Hematopoietic multipotent progenitor cell treated with erythropoietin and hydrocortisone succinate and interleukin-3 and kit ligand, for 4 days (in vitro differentiated cells): ENCODE measurements at regions not wholly inside any gene's neighbourhood (a gene's known extent, or its start where the extent isn't known, plus 50 kb on each side); places are given as distances from the start of the nearest gene placed in this dataset.
A peak's percentile ranks its signal among the peaks of the same experiment; 100 is the strongest.
"Not testable (repeated sequence)": the region's sequence is repeated elsewhere in the genome, so short reads cannot be mapped to it uniquely, and the experiment has no call there.

Source experiments
- DNase-seq: peaks from one replicate; pipeline ENCODE4 v3.0.0-alpha.2; 2015

DNA sequence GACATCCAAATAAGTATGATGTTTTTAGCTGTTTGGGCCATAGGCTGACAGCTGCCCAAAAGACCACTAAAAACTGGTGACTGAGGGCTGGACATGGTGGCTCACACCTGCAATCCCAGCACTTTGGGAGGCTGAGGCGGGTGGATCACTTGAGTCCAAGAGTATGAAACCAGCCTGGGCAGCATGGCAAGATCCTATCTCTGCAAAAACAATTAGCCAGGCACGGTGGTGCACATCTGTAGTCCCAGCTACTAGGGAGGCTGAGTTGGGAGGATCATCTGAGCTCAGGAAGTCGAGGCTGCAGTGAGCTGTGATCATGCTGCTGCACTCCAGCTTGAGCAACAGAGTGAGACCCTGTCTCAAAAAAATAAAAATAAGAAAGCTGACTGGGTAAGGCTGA lies 511.5 kb upstream of the RAB6C start:
- no peak for DNase-seq

DNA sequence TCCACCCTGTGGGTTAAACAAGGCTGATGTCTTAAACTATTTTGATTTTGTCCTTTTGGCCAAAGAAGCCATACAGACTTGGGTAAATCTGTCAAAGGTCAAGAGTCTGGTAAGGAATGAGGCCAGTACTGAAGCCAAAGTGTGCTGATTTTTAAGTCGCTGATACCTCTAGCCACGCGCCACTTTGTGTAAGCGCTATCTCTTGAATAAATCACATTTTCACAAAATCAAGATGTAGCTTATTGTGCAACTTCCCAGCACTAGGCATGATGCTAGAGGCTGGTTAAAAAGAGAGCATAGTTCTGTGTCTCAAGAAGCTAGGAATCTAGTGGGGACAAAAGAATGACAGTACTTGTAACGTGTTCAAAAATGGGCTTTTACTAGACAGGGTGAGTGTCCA lies 510.6 kb upstream of the RAB6C start:
- peak; percentile 1 for DNase-seq

DNA sequence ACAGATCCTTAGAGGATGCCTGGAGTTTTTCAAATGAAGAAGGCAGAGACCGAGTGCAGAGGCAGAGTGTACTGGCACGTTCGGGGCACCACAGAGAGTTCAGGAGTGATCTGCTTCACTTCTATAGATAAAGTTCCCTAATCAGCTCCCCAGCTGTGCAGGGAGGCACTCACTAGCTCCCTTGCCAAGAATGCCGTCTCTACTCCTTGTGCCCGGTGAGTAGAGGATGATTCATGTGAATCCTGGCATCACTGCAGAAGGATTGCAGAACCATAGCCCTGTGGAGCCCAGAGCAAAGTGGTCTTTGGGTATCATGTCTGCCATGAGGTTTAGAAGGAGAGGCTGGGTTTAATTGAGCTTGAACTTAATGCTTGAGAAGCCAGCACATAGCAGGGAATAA lies 510.1 kb upstream of the RAB6C start:
- no peak for DNase-seq

DNA sequence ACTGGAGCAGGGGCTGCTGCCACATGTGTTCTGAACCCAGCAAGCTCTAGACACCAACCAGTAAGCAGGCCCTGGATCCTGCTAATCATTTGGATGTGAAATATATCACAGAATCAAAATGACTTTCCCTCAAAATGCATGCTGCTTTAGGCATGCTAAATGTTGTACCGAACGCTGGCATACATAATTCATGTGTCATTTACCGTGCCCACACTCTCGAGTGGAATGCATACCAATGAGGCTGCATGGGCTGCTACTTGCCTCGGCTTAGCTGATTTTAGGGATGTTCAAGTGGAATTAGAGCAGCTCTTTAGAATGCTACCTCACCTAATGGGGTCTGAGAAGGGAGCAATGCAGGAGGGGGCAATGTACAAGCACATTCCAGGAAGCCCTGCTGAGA lies 509.6 kb upstream of the RAB6C start:
- DNase-seq, result no peak

DNA sequence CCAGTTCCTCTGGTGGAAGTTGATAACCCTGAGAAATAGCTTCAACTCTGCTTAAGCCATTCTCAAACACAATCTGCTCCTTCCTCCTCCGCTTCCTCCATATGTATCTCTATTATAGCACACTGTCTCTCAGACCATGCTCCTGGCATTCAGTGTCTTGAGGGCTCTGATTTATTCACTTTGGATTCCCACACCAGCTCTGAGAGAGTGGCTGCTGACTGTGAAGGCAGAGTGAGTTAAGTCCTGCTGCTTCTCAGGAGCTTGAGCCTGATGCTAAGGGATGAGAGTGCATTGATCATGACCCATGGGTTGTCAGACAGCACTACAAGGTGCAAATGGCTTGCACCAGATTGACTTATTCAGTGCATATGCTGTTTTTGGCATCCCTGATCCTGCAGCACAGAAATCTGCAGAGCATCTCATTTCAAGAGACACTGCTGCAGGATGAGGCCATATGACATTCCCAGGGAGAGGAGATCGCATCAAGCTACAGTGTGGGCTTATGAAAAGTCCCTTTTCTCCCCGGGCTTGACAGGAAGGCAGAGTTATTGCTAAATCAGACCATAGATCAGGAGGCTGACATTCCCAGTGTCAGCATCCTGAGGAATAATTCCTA lies 500.5 kb upstream of the RAB6C start:
- no peak for DNase-seq

DNA sequence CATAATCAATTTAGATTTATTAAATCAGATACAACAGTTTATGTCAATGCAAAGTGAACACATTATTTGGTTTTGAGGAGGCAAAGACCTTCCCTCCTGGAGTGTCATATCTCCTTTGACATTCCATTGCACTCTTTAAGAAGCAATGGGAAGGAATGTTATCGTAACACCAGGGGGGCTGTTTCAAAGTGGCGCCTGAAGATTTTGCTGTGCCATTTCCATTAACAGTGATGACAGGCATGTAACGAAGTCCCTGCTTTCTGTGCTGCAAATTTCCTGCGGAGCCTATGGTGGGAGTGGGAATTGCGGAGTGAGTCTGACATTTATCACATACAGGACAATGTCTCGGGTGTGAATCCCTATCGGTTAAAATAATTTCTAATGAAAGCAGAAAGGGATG lies 499.6 kb upstream of the RAB6C start:
- no peak for DNase-seq

DNA sequence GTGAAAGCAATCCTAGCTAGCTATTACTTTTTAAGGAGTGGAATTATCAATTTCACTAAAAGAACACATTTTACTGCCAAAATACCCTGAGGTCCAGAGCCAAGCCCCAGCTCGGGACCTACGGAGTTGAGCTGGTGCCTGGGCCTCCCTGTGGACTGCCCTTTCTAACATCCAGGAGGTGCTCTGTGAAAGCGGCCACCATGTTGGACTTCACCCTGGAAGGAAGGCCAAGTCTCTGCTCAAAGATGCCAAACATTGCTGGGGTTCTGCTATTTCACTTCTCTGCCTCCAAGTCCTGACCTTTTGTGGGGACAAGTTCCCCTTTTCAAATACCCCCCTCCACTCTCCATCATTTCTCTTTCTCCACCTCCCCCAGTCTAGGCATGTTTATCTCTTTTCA lies 498.7 kb upstream of the RAB6C start:
- DNase-seq, result no peak

DNA sequence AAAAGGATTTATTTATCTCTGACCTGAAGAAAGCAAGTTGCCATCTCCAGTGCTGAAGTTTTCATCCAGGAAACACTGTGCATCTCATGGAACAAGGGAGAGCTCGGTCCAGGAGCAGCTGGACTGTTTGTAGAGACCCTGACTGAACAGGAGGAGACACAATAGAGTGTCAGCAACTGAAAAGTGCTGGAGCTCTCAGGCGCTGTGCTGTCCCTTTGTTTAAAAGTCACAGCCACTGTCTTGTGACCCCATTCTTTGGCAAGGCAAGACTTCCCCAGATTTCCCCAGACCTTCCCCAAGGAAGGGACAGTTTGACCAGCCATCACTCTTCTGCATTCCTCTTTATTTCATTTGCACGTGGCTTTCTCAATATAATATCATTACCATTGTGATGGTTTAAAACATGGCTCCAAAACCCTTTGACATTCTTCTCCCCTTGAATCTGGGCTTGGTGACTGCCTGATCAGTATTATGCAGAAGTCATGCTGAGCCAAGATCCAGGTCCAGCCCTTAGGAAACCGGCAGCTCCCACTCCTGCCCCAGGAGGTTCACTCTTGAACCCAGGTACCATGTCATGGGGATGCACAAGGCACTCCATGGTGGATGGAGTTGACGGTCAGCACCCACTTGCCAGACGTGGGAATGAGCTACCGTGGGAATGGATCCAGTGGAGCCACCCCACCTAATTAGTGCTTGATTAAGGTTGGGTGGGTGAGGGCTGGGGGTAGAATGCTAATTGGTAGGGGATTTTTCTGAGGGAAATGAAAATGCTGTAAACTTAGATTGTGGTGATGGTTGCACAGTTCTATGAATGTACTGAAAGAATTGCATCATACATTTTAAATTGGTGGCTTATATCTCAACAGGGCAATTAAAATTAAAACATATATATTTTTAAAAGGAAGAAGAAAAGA lies 497.9 kb upstream of the RAB6C start:
- DNase-seq, result no peak

DNA sequence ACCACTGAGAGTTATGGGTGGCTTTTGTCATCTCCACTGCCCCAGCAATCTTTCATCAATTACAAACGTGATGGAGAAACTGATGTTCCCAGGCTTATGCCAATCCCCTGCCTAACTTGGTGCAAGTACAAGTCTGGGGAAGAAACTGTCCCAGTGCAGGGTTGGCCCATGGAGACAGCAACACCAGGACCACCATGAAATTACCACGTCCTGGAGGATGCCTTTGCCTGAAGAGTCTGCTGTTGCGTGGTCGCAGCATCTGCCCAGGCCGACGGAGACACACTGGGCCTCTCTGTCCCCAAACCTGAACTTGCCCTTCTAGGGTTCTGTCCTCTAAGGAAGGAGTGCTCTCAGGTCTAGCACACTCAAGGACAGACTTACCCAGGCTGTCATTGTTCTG lies 496.8 kb upstream of the RAB6C start:
- DNase-seq, result no peak

DNA sequence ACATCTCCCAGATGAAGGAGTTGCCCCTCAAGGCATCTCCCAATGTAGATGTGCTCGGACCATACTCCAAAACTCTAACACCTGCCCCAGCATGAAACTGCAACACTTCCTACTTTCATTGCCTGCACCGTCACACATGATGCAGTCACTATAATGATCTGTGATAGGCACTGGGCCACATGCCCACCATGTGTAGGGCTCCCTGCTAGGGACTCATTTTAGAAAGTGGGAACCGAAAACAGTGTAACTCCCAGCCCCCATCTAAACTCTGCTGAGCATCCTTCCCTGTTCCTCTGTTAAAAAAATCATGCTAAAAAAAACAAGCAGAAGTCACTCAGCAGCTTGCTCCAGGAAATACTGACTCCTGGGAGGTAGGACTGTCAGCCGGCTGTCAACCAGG lies 496.1 kb upstream of the RAB6C start:
- DNase-seq, result no peak

DNA sequence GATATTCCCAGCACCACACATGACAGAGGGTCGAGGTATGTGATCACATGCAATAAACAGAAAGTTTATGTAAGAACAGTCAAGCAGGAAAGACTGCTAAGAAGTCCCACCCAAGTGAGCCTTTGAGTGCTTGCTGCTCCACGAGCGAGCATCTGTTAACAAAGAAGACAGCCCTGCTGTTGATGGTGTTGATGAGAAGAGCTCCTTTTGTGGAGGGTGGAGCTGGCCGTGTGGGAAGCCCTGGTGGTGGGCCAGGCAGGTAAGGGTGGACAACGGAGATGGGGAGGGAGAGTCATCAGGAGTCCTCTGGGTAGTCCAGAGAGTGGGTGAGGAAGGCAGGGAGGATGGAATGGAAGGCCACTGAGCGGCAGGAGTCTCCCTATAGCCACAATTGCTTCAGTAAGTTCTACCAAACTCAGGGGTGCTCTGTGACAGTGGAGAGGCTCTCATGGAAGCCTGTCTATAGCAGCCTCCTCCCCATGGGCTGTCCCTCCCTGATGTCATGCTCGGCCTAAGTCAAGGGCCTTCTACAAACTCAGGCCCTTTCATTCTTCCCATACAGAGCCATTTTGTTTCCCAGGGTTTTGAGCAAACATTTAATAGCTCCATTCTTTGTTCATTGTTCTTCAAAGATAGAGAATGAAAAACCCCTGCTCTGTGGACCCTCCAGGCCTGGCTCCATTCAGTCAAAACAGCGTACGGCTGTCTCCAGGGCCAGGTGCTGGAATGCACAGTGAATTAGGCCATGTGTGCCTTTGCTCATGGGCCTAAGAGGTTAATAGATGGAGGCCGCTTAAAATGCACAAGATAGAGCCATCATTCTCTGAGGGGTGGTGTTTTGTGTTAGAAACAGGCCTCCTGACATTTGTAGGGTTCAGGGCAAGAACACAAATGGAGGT lies 494.2 kb upstream of the RAB6C start:
- DNase-seq, result no peak

DNA sequence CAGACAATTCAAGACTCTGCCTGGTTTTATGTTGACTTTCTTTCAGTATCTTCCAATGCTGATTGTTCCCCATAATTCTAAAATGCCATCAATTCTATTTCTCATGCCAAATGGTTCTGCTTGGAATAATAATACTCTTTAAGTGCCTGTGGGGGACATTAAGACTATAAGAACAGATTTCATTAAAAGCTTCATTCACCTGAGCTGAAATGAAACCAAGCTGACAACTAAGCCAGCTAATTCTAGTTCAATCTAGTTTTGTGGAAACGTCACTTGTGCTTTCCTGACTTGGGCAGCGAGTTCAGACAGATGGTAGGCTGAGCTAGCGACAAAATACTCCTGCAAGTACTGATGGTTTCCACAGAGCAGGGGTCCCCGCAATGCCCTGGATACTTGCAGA lies 491.1 kb upstream of the RAB6C start:
- DNase-seq, result no peak

DNA sequence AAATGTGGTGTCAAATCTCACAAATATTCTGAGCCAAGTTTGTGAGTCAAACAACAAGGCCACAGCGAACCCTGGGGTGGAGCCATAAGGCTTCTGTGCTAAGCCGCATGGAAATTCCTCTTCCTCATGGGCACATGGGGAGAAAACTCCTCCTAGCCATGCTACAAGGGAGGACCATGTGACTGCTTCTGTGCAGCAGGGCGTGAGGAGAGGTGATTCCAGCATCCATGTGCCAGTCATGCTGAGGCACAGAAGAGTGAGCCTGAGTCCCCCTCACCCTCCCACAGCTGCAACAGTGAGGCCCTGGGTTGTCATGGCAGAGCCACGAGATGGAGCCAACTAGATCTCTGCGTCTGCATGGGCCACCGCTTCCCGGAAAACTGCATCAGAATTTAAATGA lies 488.8 kb upstream of the RAB6C start:
- DNase-seq, result no peak

DNA sequence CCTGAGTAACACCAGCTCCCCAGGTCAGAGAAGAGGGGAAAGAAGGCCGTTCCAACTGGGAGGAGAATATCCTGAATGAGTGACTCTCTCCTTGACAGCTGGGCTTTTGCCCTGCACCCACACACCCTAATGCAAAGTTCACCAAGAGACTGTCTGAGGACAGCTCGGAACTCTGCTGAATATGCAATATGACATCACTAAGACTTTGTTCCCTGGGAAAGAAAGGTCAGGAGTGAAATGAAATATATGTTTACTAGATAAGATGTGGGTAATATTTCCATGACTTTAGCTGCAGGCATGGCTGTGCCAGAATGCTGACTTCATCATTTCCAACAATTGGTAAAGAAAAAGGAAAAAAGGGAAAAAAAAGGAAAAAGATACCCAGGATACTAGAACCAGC lies 488.2 kb upstream of the RAB6C start:
- no peak for DNase-seq

DNA sequence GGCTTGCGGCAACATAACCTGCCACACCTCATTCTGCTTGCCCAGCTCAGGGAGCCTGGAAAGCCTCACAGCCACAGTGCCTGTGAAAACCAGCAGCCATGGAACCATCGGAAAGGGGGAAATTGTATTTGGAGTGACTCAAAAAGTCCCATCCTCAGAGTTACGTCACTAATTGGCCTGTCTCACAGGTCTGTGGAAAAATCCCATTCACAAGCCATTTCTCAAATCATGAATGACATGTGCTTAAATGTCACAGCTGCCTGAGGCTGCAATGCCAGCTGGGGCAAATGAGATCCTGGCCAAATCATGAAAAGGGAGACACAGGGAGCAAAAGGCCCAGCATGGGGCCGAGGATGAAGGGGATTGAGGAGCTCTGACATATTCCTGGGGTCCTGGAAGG lies 486.9 kb upstream of the RAB6C start:
- no peak for DNase-seq

DNA sequence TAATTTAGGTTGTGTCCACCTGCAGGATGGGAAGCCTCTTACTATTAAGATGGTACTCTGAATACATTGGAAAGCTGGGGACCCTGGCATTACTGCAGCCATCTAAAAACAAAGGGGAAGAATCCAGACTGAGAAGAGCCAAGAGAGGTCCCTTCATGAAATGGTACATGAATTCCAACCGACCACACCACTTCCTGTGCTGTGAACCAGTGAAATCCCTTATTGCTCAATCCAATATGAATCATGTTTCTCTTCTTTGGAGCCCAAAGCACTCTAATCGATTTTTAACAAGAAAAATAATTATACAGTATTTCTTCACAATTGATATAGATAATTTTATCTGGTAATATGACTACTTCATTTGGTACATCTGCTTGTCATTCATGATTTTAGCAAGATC lies 479.7 kb upstream of the RAB6C start:
- DNase-seq, result peak; percentile 9

DNA sequence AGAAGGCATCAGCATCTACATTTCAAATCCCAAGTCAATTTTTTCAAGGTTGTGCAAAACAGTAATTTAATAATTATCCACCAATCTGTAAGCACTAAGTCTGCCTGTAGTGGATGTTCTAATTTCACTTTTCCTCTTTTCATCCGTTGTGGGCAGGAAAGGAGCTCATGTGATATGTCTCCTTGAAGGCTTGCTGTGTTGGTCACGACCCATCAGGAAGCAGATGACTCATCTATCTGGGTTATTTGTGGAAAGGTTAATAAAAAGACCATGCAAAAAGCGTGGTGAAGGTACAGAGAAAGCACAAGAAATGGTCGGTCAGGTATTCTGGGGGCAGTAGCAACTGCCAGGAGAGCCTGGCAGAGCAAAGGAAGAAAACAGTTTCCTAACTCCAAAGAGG lies 476.7 kb upstream of the RAB6C start:
- no peak for DNase-seq

DNA sequence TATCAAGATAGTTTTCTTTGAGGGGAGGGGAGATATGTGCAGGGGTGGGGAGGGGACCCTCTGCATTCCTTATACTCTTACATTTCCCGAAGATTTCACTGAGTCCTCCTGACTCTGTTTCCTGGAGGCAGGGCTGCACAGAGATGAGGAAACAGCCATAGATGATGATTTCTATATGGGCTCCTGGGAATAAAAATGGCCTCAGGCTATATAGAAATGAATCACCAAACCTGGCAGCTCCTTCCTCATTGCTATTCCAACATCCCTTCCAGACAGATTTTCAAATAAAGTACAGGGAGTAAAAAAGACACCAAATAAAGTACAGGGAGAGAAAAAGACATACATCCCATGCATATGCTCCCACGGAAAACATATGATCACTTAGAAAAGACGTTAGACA lies 474.8 kb upstream of the RAB6C start:
- no peak for DNase-seq

DNA sequence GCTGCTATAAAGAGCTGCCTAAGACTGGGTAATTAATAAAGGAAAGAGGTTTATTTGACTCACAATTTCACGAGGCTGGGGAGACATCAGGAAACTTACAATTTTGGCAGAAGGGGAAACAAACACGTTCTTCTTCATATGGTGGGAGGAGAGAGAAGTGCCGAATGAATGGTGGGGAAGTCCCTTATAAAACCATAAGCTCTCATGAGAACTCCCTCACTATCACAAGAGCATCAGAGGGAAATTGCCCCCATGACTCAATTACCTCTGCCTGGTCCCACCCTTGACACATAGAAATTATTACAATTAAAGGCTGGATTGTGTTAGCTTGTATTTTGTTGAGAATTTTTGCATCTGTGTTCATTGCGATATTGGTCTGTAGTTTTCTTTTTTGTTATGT lies 460.5 kb upstream of the RAB6C start:
- no peak for DNase-seq

DNA sequence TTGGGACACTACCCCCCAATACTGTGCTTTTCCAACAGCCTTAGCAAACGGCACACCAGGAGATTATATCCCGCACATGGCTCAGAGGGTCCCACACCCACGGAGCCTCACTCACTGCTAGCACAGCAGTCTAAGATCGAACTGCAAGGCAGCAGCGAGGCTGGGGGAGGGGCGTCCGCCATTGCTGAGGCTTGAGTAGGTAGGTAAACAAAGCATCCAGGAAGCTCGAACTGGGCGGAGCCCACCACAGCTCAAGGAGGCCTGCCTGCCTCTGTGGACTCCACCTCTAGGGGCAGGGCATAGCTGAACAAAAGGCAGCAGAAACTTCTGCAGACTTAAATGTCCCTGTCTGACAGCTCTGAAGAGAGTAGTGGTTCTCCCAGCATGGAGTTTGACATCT lies 447.3 kb upstream of the RAB6C start:
- DNase-seq, result not testable (repeated sequence)

DNA sequence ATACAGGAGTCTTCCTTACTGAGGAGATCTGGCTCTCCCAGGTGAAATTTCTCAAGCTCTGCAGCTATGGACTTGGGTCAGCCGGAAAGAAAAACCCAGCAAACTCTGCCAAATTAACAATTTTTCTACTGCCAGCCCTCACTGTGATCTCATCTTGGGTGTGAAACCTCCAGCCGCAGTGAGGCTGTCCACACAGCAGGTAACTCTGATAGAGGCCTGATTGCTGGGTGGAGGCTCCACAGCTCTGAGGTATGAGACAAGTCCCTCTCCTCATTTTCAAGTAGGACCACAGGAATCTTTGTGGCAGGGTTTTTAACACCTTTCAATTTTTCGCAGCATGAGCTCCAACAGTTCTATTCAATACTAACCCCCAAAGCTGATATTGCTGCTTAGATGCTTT lies 430.6 kb upstream of the RAB6C start:
- DNase-seq, result no peak

DNA sequence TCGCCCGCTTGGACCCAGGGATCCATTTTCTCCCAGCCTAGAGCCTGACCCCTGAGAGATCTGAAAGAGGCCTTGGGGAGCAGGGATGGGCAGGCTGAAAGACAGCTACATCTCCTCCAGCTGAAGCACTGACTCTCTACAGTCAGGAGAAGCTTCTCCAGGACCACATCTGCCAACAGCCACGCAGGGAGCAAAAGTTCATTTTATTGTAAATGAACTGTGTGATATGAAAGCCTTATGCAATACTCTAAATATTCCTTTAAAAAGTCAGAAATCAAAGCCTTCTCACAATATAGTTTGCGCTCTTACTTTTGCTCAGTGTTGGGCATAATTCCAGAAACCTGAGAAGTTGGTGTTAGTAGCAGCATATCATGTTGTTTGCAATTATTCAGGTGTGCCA lies 428.9 kb upstream of the RAB6C start:
- no peak for DNase-seq

DNA sequence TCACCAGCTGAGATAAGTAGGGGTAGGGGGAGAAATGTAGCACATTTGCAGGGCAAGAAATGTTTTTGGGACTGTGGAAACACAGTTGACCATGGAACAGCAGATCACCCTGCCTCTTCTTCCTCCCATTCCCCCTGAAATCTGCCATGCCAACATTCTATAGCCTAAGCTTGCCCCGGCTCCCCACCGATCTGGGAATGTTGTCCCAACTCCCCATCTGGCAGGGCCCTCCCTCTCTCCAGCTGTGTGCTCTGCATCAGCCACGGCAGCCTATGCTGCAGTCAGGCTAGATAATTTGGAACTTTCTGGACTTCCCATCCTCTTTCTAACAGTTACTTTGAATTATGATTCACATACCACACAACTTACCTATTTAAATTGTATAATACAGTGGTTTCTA lies 425.1 kb upstream of the RAB6C start:
- no peak for DNase-seq

DNA sequence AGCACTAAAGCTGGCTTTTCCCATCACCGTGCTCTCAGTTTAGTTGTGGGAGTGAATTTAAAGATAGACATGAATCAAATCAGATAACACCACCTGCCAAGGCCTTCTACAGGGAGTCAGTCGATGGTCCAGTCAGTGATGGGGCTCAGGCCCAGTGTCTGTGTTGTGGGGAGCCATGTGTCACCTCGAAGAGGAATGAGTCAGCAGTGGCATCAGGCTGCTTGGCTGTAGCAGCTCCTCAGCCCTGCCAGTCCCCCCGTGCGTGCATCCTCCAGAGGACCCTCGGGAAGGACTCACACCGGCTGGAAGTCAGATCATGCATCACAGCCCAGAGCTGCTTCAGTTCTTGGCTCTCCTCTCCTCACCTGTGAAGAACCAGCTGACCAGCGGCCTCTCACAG lies 420.4 kb upstream of the RAB6C start:
- no peak for DNase-seq
